ENCODE measurements at regions not wholly inside any gene's neighbourhood (a gene's known extent, or its start where the extent isn't known, plus 50 kb on each side); places are given as distances from the start of the nearest gene placed in this dataset.

- no peak for DNase-seq
These were observed 236.0 kb downstream of the GLRX3 start for GRCh38 chr10:130372222-130372621.

- DNase-seq: no peak
These were observed 236.7 kb downstream of the GLRX3 start for GRCh38 chr10:130372866-130373265.

GRCh38 chr10:130377986-130378540 is 241.9 kb downstream of the GLRX3 start:
- DNase-seq: no peak

- no peak for DNase-seq
These were observed 242.6 kb downstream of the GLRX3 start for GRCh38 chr10:130378556-130379400.

GRCh38 chr10:130380056-130380455 is 243.9 kb downstream of the GLRX3 start:
- no peak for DNase-seq

- DNase-seq: no peak
These were observed 245.8 kb downstream of the GLRX3 start for GRCh38 chr10:130382031-130382430.

GRCh38 chr10:130387936-130388580 is 251.9 kb downstream of the GLRX3 start:
- DNase-seq: no peak

GRCh38 chr10:130388746-130389145 is 252.6 kb downstream of the GLRX3 start:
- no peak for DNase-seq

GRCh38 chr10:130389906-130390305 is 253.7 kb downstream of the GLRX3 start:
- DNase-seq: no peak

- no peak for DNase-seq
These were observed 255.8 kb downstream of the GLRX3 start for GRCh38 chr10:130392031-130392430.

GRCh38 chr10:130393342-130393741 is 257.2 kb downstream of the GLRX3 start:
- DNase-seq: no peak

- DNase-seq: no peak
These were observed 258.6 kb downstream of the GLRX3 start for GRCh38 chr10:130394832-130395231.

- DNase-seq: no peak
These were observed 259.2 kb downstream of the GLRX3 start for GRCh38 chr10:130395248-130395936.

- DNase-seq: no peak
These were observed 259.9 kb downstream of the GLRX3 start for GRCh38 chr10:130396044-130396443.

- DNase-seq: no peak
These were observed 262.2 kb downstream of the GLRX3 start for GRCh38 chr10:130398090-130398994.

GRCh38 chr10:130399425-130399950 is 263.3 kb downstream of the GLRX3 start:
- DNase-seq: no peak

GRCh38 chr10:130400890-130401289 is 264.7 kb downstream of the GLRX3 start:
- no peak for DNase-seq

GRCh38 chr10:130401860-130402765 is 265.9 kb downstream of the GLRX3 start:
- DNase-seq: no peak

- no peak for DNase-seq
These were observed 267.2 kb downstream of the GLRX3 start for GRCh38 chr10:130403153-130404075.

Data from hematopoietic multipotent progenitor cell treated with erythropoietin and hydrocortisone succinate and interleukin-3 and kit ligand, for 6 days (in vitro differentiated cells).